ENCODE measurements at regions not wholly inside any gene's neighbourhood (a gene's known extent, or its start where the extent isn't known, plus 50 kb on each side); places are given as distances from the start of the nearest gene placed in this dataset.

DNA sequence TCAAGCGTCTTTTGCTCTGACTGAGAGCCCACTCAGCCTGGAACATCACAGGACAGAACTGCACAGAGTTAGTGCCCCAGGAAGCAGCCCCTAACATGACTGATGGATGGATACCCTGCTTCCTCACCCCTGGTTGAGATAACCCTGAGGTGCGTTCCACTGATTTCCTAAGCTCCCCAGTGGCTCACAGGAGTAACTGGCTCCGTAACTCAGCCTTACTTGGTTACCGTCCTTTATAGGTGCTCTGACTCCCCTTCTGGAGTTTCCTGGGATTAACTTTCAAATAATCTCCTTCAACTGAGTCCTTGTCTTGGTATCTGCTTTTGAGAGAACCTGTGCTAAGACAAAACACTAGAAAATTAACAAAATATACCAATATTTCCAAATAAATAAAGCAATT is 449.5 kb downstream of the AGTPBP1 start:
- in situ Hi-C loops (cut with MboI; ENCODE audit: low pct_ligation_motif_present in 1 of 4, low pct_unique_long_range_greater_than_20kb in 1 of 4, low sequenced_read_pairs in 3 of 4) = loop anchor here in 1 of 4 donors (25.0 kb wide), 1 partner anchor 95 kb away; no protein-coding TSS in a partner anchor
- H3K36me3 ChIP-seq = no peaks in the 10 kb centered on the region
- TF ChIP-seq CTCF (IDR thresholded peaks at IDR 0.05) (no peak), POLR2AphosphoS5 (IDR thresholded peaks at IDR 0.05) (no peak), POLR2A (IDR thresholded peaks at IDR 0.05) (no peak), EP300 (IDR thresholded peaks at IDR 0.05; ENCODE audit: low read depth) (no peak)
- no peak overlapping the region for H3K4me3 ChIP-seq
- 68 to 70% methylated on average over 3 to 4 of the region's 4 CpGs for WGBS, 2 donors (ENCODE audit: low coverage in 1 of 2)
- H3K27me3 ChIP-seq = no peaks in the 10 kb centered on the region
- no peaks in the 10 kb centered on the region for H3K4me1 ChIP-seq
- H3K27ac ChIP-seq = no peak overlapping the region
- intact Hi-C loops (cut with DNase I; ENCODE audit: low total_unique reads) = no loop called here
- no peaks in the 10 kb centered on the region for H3K9me3 ChIP-seq
- DNase-seq = no peak

- no peaks in the 10 kb centered on the region for H3K9me3 ChIP-seq
- no peak for DNase-seq
- no peaks in the 10 kb centered on the region for H3K4me1 ChIP-seq
- TF ChIP-seq CTCF (IDR thresholded peaks at IDR 0.05) (no peak), EP300 (IDR thresholded peaks at IDR 0.05; ENCODE audit: low read depth) (no peak), POLR2AphosphoS5 (IDR thresholded peaks at IDR 0.05) (no peak), POLR2A (IDR thresholded peaks at IDR 0.05) (no peak)
- 29 to 49% methylated on average over 3 to 6 of the region's 6 CpGs for WGBS, 2 donors (ENCODE audit: low coverage in 1 of 2)
- no peak overlapping the region for H3K27ac ChIP-seq
- in situ Hi-C loops (cut with MboI; ENCODE audit: low pct_ligation_motif_present in 1 of 4, low pct_unique_long_range_greater_than_20kb in 1 of 4, low sequenced_read_pairs in 3 of 4) = loop anchor here in 1 of 4 donors (25.0 kb wide), 1 partner anchor 96 kb away; no protein-coding TSS in a partner anchor
- H3K36me3 ChIP-seq = no peaks in the 10 kb centered on the region
- no peak overlapping the region for H3K4me3 ChIP-seq
- no peaks in the 10 kb centered on the region for H3K27me3 ChIP-seq
- intact Hi-C loops (cut with DNase I; ENCODE audit: low total_unique reads) = no loop called here
These were observed 450.5 kb downstream of the AGTPBP1 start for GRCh38 chr9:85291266-85291665.

DNA sequence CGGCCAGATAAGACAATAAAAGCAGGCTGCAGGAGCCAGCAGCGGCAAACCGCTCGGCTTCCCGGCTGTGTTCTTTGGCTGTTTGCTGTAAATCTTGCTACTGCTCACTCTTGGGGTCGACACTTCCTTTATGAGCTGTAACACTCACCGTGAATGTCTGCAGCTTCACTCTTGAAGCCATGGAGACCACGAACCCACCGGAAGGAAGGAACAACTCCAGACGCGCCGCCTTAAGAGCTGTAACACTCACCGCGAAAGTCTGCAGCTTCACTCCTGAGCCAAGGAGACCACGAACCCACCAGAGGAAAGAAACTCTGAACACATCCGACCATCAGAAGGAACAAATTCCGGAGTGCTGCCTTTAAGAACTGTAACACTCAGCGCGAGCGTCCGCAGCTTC is 451.7 kb downstream of the AGTPBP1 start:
- no peak overlapping the region for H3K27ac ChIP-seq
- no peaks in the 10 kb centered on the region for H3K36me3 ChIP-seq
- in situ Hi-C loops (cut with MboI; ENCODE audit: low pct_ligation_motif_present in 1 of 4, low pct_unique_long_range_greater_than_20kb in 1 of 4, low sequenced_read_pairs in 3 of 4) = loop anchor here in 1 of 4 donors (25.0 kb wide), 1 partner anchor 97 kb away; no protein-coding TSS in a partner anchor
- H3K4me3 ChIP-seq = no peak overlapping the region
- no peak for TF ChIP-seq EP300 (IDR thresholded peaks at IDR 0.05; ENCODE audit: low read depth)
- no peak for TF ChIP-seq POLR2AphosphoS5 (IDR thresholded peaks at IDR 0.05)
- no peak for TF ChIP-seq CTCF (IDR thresholded peaks at IDR 0.05)
- TF ChIP-seq POLR2A (IDR thresholded peaks at IDR 0.05) = no peak
- no peaks in the 10 kb centered on the region for H3K9me3 ChIP-seq
- no peaks in the 10 kb centered on the region for H3K4me1 ChIP-seq
- no peak for DNase-seq
- H3K27me3 ChIP-seq = no peaks in the 10 kb centered on the region
- intact Hi-C loops (cut with DNase I; ENCODE audit: low total_unique reads) = no loop called here
- 50% methylated on average over 20 of the region's 21 CpGs; no CpG with 5 or more reads in 1 of the 2 donors for WGBS, 2 donors (ENCODE audit: low coverage in 1 of 2)

DNA sequence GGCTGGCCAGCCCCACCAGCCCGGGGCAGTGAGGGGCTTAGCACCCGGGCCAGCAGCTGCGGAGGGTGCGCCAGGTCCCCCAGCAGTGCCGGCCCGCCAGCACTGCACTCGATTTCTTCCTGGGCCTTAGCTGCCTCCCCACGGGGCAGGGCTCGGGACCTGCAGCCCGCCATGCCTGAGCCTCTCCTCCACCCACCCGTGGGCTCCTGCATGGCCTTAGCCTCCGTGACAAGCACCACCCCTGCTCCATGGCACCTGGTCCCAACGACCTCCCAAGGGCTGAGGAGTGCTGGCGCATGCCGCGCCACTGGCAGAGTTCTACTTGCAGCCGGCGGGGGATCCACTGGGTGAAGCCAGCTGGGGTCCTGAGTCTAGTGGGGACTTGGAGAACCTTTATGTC is 452.6 kb downstream of the AGTPBP1 start:
- DNase-seq = no peak
- H3K27me3 ChIP-seq = no peaks in the 10 kb centered on the region
- TF ChIP-seq POLR2AphosphoS5 (IDR thresholded peaks at IDR 0.05) (no peak), EP300 (IDR thresholded peaks at IDR 0.05; ENCODE audit: low read depth) (no peak), CTCF (IDR thresholded peaks at IDR 0.05) (no peak), POLR2A (IDR thresholded peaks at IDR 0.05) (no peak)
- intact Hi-C loops (cut with DNase I; ENCODE audit: low total_unique reads) (no loop called here), in situ Hi-C loops (cut with MboI; ENCODE audit: low pct_ligation_motif_present in 1 of 4, low pct_unique_long_range_greater_than_20kb in 1 of 4, low sequenced_read_pairs in 3 of 4) (loop anchor here in 1 of 4 donors (25.0 kb wide), 1 partner anchor 98 kb away; no protein-coding TSS in a partner anchor)
- H3K4me3 ChIP-seq = no peak overlapping the region
- no peak overlapping the region for H3K27ac ChIP-seq
- WGBS, 2 donors (ENCODE audit: low coverage in 1 of 2) = 96% methylated on average over 13 of the region's 18 CpGs; no CpG with 5 or more reads in 1 of the 2 donors
- no peaks in the 10 kb centered on the region for H3K9me3 ChIP-seq
- H3K4me1 ChIP-seq = no peaks in the 10 kb centered on the region
- no peaks in the 10 kb centered on the region for H3K36me3 ChIP-seq

All from transverse colon (tissue), 4 donors.